GM19239 (cell line): ENCODE measurements at regions not wholly inside any gene's neighbourhood (a gene's known extent, or its start where the extent isn't known, plus 50 kb on each side); places are given as distances from the start of the nearest gene placed in this dataset.
A peak's percentile ranks its signal among the peaks of the same experiment; 100 is the strongest.
"Not testable (repeated sequence)": the region's sequence is repeated elsewhere in the genome, so short reads cannot be mapped to it uniquely, and the experiment has no call there.

Experiments
- DNase-seq: peaks from one replicate; pipeline ENCODE4 v3.0.0; 2011; ENCODE audit warnings: low spot score; ENCODE audit not compliant: insufficient read length
- FAIRE-seq: peaks from 2 replicates; lab custom pipeline; 2011; peaks lifted over from hg19 to GRCh38; lab: Jason Lieb, UNC

DNA sequence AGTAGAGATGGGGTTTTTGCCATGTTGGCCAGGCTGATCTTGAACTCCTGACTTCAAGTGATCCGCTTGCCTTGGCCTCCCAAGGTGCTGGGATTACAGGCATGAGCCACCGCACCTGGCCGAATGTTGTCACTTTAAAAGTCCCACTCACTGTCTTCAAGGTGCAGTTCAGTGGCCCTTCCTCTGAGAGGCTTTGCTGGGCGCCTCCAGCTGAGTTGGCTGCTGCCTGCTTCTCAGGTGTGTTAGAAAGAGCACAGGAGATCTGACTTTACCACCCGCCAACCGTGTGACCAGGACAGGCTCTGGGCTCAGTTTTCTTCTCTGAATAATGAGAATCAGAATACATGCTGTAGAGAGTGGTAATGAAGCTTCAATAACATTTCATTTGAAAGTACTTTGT is 207.4 kb downstream of the CEP135 start:
- FAIRE-seq (no peak), DNase-seq (no peak)

DNA sequence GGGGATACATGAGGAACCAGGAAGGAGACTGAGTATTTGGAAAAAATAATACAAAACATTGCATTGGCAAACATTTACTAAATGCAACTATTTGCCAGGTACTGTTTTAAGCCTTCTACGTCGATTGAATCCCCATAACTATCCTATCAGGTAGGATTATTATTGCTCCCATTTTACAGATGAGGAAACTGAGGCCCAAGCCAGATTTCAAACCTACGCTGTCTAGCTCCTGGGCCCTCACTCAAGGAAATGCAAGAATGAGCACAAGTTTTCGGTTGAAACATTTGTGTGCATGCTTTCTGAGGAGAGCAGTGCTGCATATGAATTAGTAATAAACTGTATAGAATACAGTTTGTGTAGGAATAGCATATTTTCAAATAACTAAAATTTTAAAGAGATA is 206.7 kb downstream of the CEP135 start:
- DNase-seq (no peak), FAIRE-seq (no peak)

DNA sequence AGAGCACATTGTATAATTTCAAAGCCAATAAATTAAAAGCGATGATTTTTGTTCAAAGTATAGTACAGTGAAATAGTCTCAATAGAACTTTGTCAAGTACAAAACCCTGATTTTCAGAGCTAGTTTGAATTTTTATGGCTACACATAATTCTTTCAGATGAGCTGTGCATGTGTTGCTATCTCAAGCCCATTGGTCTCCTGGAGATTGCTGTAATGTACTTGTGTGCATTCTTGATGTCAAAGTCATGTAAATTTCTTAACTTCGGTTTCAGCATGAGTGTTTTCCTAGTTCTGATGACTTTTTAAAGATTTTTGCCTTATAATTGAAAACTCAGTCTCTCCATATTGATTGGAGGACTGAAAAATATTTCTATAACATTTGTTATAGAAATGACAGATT is 200.8 kb downstream of the CEP135 start:
- DNase-seq: no peak
- no peak for FAIRE-seq

DNA sequence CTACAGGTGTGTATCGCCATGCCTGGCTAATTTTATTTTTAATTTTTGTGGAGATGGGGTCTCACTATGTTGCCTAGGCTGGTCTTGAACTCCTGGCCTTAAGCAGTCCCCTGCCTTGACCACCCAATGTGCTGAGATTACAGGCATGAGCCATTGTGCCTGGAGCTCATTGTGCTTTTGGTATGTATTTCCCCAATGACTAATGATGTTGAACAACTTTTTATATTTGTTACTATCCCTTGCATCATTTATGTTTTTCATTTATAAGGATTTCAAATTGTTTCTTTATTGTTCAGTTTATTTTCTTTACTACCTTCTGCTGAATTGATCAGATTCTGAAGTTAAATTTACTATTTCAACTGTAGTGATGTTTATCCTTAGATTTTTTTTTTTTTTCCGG is 199.7 kb downstream of the CEP135 start:
- DNase-seq: no peak
- FAIRE-seq: no peak

DNA sequence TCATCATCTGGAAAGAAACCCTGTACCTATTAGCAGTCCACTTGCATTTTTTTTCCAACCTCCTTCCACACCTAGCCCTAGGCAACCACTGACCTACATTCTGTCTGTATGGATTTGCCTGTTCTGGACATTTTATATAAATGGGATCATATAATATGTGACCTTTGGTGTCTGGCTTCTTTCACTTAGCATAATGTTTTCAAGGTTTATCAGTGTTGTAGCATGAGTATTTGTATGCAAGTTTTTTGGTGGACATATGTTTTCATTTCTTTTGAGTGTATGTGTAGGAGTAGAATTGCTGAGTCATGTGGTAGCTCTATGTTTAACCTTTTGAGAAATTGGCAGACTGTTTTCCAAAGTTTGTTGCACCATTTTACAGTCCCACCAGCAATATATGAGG is 198.6 kb downstream of the CEP135 start:
- no peak for DNase-seq
- FAIRE-seq: no peak

DNA sequence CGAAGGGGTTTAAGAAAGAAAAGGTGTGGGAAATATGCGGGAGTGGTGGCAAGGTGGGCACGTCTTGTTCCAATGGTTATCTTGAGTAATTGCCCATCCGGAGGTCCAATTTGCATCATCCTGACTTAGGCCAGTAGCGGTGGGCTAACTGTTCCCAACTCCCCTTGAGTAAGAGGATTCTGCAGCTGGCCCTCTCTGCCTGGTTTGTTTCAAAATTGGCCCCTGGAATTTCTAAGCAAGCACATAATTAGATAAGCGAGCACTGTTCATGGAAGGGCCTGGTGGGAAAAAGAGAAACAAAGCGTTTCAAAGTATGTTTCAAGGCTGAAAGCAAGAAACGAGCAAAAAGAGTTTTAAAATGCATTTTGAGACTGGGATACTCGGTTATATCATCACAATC is 198.2 kb downstream of the CEP135 start:
- DNase-seq: no peak
- FAIRE-seq: no peak

DNA sequence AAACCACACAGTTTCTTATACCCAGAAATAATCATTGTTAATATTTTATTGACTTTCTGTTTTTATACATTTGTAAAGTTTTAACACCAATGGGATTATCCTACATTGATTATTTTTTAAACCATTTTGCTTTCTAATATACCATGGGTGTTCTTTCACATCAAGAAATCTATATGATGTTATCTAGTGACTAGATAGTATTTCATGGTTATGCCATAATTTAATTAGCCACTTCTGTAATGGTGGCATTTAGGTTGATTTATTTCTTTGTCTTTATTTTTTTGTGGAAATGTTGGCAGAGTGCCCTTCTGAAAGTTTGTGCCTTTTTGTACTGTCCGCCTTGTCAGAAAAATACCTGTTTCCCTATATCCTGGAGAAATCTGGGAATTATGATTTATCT is 193.3 kb downstream of the CEP135 start:
- FAIRE-seq: no peak
- no peak for DNase-seq

DNA sequence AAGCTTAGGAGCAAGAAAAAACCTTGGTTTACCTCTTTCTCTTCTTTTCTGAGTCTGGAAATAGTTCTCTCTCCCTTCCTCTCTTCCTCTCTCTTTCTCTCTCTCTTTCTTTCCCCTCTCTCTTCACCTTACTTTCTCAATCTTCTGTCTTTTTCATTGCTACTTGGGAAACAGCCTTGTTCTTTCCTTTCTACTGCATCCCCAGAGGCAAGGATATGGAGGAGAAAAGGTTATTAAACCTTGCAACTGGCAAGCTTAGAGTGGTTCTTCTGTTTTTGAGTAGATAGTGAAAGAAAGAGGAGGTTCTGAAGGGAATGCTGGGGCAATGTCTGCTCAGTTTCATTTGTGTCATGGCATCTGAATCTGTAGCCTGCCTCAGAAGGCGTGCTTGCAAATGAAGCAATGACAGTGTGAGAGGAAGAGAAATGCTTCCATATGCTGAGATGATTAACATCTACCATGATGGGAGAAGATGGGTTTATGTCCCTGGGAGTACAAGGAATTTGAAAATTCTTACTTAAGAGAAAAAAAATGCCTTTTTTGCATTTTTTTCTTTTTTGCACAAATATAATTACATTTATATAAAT is 190.6 kb downstream of the CEP135 start:
- DNase-seq (no peak), FAIRE-seq (no peak)

DNA sequence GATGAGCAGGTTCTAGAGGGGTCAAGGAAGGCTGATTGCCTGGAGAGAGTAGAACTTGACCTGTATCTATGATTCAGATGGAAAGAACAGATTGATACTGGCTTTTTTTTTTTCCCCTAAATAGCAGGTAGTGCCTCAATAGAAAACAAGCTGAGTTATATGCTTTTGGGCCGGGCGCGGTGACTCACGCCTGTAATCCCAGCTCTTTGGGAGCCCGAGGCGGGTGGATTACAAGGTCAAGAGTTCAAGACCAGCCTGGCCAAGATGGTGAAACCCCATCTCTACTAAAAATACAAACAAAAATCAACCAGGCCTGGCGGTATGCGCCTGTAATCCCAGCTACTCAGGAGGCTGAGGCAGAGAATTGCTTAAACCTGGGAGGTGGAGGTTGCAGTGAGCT is 186.1 kb downstream of the CEP135 start:
- not testable (repeated sequence) for FAIRE-seq, DNase-seq

DNA sequence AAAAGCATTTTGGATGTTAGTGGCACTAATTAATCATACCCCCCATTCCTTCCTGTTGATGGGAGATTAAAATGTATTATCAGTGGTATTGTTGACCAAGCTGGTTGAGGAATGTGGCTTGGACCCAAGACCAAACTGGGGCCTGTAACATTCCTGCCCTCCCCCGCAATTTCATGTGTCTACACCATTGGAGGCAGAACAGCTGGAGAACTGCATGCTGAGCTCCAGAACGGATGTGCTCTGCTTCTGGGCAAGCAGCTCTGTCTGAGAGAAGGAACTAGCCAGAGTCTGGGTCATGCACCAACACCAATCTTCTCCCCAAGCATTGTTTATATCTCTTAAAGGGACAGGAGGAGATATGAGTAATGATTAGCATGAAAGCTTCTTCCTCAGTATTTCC is 185.5 kb downstream of the CEP135 start:
- FAIRE-seq (no peak), DNase-seq (no peak)

DNA sequence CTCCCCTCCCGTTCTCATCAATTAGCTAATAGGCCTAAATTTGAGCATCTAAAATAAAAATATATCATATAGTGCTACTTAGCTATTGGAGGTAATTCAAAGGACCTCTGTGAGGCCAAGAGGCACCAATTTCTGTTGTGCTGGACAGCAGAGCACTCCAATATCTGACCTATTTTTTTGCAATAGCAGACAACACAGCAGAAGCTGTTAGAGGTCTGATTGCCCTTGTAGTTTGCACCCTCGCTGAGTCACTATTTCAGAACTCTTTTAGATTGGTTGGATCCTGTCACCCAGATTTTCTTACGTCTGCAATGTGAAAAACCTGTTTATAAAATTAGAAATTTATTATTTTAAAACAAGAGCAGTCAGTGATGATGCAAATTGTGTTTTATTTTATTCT is 184.1 kb downstream of the CEP135 start:
- FAIRE-seq: no peak
- no peak for DNase-seq

DNA sequence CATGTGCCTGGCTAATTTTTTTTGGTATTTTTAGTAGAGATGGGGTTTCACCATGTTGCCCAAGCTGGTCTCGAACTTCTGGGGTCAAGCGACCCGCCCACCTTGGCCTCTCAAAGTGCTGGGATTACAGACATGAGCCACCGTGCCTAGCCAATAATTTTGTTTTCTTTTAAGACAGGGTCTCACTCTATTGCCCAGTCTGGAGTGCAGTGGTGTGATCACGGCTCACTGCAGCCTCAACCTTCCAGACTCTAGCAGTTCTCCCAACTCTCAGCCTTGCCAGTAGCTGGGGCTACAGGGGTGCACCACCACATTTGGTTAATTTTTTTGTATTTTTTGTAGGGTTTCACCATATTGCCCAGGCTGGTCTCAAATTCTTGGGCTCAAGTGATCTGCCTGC is 183.4 kb downstream of the CEP135 start:
- not testable (repeated sequence) for FAIRE-seq

DNA sequence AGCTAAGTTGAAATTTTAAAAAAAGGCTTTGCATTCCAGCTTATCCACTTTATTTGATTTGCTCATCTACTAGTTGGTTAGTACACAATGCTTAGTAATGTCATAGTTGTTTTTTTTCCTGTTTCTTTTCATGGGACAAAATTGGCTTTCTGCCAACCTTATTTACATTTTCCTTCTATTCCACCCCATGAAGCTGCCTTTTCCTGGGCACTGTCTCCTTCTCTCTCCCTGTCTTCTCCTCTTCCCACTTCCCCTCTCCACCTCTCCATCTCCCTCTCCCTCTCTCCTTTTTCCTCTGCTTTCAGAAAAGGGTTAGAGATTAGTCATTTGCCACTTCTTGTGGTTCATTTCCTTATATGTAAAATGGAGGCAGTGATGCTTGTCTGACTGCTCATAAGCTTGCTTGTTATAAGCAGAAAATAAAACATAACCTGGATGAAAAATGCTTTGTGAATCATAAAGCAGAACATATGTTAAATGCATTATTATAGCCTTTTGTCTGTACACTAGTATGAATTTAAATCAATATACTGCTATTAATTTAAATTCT is 181.9 kb downstream of the CEP135 start:
- FAIRE-seq (no peak), DNase-seq (no peak)

More for the DNA sequence above, 183.4 kb downstream of the CEP135 start:
- not testable (repeated sequence) for DNase-seq

DNA sequence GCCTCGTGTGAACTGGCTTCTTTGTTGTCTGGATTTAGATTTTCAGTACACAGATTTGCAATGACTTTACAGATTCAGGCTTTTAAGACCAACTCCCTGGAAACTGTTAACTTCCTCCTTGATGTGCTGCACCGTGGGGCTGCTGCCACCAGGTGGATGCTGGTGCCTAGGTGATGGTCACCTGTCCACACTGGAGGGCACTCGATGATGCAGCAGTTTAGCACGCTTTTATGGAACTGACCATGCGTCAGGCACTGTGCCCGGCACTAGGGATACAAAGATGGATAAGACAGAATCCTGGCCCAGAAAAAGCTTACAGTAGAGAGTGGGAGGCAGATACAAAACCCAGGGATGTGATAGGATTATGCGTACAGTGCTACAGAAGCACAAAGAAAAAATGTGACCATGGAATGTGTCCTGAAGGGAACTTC is 180.7 kb downstream of the CEP135 start:
- FAIRE-seq: peak; percentile 48

DNA sequence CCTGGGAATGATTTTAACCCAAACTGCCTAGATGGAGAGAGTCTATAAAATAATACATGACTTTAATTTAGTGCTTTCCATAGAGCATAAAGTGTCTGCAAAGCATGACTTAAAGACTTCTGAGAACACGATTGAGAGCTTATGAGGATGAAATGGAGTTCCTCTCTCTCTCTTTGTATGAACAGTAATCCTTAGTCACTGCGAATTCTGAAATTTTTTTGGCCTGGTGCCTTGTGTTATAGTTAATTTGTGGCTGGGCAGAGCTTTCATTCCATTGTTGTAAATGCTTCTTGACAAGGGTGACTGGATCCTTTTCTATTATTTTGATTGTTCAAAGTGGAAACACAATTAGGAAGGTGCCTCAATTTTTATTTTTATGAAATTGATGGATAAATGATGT is 179.5 kb downstream of the CEP135 start:
- DNase-seq: no peak
- no peak for FAIRE-seq

More for the DNA sequence above, 180.7 kb downstream of the CEP135 start:
- DNase-seq: no peak

DNA sequence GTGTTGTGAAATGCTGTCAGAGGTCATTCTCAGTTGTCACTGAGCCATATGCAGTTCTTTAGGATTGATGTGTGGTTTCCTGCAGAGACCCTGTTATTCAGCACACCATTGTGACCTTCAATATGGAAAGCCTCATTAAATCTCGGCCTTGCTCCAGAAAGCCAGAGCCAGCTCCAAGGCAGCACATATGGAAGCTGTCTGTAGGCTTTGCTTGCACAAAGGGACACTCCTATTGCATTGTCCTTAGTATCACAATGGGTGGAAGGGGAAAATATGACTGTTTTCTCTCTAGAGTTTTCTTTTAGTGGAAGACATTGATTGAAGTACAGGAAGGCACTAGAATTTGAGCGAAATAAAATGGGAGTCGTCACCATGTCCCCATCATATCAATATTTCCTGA is 179.0 kb downstream of the CEP135 start:
- FAIRE-seq (no peak), DNase-seq (no peak)

DNA sequence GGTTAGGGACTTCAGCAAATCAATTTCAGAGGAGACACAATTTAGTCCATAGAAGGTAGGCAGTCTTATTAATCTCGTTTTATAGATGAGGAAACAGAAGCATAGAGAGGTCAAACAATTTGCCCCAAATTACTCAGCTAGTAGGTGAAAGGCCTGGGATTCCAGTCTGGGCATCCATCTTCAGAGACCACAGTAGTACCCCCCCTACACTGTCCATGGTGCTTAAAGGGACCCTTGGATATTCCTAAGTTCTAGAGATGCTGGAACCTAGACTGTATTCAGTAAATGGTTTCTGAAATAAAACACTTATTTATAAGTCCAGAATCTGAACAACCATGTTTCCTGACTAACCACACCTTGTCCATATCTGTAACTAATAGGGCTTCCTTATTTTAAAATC is 174.8 kb downstream of the CEP135 start:
- DNase-seq (no peak), FAIRE-seq (no peak)

DNA sequence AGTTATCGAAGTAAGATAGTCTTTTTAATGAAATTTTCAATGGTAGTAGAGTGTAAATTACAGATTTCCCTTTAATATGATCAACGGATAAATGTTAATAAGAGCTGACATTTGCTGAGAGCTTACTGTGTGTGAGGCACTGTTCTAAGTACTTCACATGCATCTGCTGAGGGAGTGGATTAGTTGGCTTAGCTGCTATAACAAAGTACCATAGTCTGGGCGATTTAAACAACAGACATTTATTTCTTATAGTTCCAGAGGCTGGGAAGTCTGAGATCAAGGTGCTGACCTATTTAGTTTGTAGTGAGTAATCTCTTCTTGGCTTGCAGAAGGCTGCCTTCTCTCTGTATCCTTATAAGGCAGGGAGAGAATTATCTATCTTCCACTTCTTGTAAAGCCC is 174.3 kb downstream of the CEP135 start:
- no peak for DNase-seq
- FAIRE-seq: no peak

DNA sequence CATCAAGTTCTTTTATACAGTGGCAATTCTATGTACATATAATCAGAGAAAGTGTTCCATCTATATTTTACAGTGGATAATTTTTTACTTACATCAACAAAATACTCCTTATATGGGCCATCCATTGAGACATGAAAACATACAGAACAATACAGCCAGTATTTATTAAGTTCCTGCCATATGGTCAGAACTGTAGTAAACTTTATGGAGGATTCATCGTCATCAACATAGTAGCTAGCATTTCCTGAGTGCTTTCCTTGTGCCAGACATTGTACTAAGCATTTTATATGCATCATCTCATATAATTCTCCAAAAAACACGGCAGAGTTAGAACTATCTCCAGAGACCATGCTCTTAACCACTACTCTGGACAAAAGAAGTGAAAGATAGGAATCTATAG is 170.1 kb downstream of the CEP135 start:
- no peak for DNase-seq
- FAIRE-seq: no peak

DNA sequence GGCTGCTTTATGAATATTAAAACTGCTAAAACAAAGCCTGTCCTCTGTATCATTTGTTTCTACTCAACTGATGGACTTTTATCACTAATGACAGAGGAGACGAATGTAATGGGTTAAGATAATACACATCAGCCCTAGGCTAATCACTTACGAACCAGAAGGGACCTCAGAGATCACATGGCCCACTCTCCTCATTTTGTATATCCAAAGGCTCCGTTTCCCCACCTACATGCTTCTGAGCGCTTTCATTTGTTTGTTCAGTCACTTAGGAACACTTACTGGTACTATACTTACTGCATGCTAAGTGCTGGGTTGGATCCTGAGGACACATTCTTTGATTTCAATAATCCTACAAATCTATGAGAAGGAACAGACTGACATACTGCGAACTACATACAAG is 169.3 kb downstream of the CEP135 start:
- no peak for FAIRE-seq

DNA sequence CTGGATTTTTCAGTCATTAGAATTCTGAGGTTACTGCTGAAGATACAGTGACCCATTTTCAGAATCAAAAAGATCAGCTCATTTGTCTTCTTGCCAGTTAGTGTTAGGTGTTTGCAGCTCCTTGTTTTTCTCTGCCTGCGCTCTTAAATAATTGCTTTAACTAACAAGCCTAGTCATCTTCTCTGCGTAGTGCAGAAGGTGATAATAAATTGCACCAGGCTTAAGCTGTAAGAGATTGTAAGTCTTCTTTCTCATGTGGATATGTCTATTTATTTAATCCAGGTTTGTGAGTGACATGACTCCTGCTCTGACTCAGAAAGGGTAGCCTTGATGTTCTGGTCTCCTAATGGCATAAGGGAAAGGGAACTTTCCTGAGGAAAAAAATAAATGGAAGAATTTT is 167.2 kb downstream of the CEP135 start:
- no peak for FAIRE-seq
- DNase-seq: no peak

More for the DNA sequence above, 169.3 kb downstream of the CEP135 start:
- DNase-seq: no peak

DNA sequence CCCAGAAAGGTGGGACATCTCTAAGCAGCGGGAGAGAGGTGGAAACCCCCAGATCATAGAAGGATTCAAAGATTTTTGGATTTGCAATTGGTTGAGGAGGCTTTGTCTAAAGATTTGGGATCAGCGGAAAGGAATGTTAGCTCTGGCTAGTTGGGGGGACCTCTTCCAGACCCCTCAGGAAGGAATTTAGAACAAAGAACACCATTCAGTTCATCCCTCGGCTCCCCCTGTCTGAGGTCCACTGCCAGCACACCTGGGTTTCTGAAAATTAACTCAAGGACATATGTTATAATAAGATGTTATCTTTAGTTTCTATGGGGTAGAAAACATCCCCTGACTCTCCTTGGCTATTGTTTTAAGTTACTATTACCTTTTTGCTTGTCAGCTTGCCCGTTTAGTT is 163.6 kb downstream of the CEP135 start:
- no peak for FAIRE-seq
- DNase-seq: no peak
